HG03196 (cell line): ENCODE measurements at regions not wholly inside any gene's neighbourhood (a gene's known extent, or its start where the extent isn't known, plus 50 kb on each side); places are given as distances from the start of the nearest gene placed in this dataset.
"Not testable (repeated sequence)": the region's sequence is repeated elsewhere in the genome, so short reads cannot be mapped to it uniquely, and the experiment has no call there.

Source experiments
- ATAC-seq: cut with Tn5 transposase; IDR thresholded peaks from one replicate; pipeline ENCODE4 v1.9.1; 2021; ENCODE audit not compliant: unreplicated experiment

GRCh38 chr4:101730291-101731117, 60.0 kb upstream of the BANK1 start:
- peak; percentile 82 for ATAC-seq

GRCh38 chr4:101727238-101727637, 63.3 kb upstream of the BANK1 start:
- no peak for ATAC-seq

- no peak for ATAC-seq
Observed at GRCh38 chr4:101724093-101724492, 66.4 kb upstream of the BANK1 start.

- ATAC-seq: no peak
Observed at GRCh38 chr4:101718810-101719209, 71.7 kb upstream of the BANK1 start.

GRCh38 chr4:101711590-101712260, 78.8 kb upstream of the BANK1 start:
- no peak for ATAC-seq

- no peak for ATAC-seq
Observed at GRCh38 chr4:101710806-101711205, 79.7 kb upstream of the BANK1 start.

- ATAC-seq: no peak
Observed at GRCh38 chr4:101708293-101709039, 82.1 kb upstream of the BANK1 start.

- ATAC-seq: no peak
Observed at GRCh38 chr4:101707596-101707995, 82.9 kb upstream of the BANK1 start.

GRCh38 chr4:101706535-101707057, 83.9 kb upstream of the BANK1 start:
- ATAC-seq: no peak

GRCh38 chr4:101701551-101701950, 89.0 kb upstream of the BANK1 start:
- no peak for ATAC-seq

- ATAC-seq: no peak
Observed at GRCh38 chr4:101699441-101700124, 90.9 kb upstream of the BANK1 start.

- ATAC-seq: no peak
Observed at GRCh38 chr4:101697266-101697665, 93.3 kb upstream of the BANK1 start.

- ATAC-seq: no peak
Observed at GRCh38 chr4:101696276-101697010, 94.1 kb upstream of the BANK1 start.

- ATAC-seq: no peak
Observed at GRCh38 chr4:101695176-101695575, 95.4 kb upstream of the BANK1 start.

- ATAC-seq: not testable (repeated sequence)
Observed at GRCh38 chr4:101694403-101694802, 96.1 kb upstream of the BANK1 start.

GRCh38 chr4:101693842-101694398, 96.6 kb upstream of the BANK1 start:
- peak; percentile 61 for ATAC-seq

GRCh38 chr4:101689220-101689619, 101.3 kb upstream of the BANK1 start:
- ATAC-seq: no peak

- ATAC-seq: no peak
Observed at GRCh38 chr4:101685126-101685525, 105.4 kb upstream of the BANK1 start.

- no peak for ATAC-seq
Observed at GRCh38 chr4:101682946-101683345, 107.6 kb upstream of the BANK1 start.

GRCh38 chr4:101678180-101678579, 112.3 kb upstream of the BANK1 start:
- ATAC-seq: no peak
